ENCODE measurements at regions not wholly inside any gene's neighbourhood (a gene's known extent, or its start where the extent isn't known, plus 50 kb on each side); places are given as distances from the start of the nearest gene placed in this dataset.

DNA sequence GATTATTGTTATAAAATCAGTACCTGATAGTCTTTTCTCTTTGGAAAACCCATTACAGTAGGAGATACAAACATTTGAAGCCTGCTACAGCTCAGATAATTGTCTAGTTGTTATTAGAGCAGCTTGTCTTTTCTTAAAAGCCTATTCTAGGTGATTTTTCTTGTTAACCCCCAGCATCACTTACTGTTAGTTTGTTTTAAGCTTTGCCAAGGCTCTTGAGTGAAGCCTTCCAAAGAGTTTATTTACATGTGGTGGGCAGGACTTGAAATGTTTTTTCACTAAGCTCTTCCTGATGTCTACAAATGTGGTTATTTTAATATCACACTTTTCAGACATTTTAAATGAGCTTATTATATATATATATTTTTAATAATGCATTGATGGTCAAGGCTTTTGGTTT lies 791.3 kb downstream of the PLCL1 start:
- H3K4me1 ChIP-seq: no peaks in the 10 kb centered on the region
- TF ChIP-seq POLR2A (IDR thresholded peaks at IDR 0.05): no peak
- no peak for TF ChIP-seq EP300 (IDR thresholded peaks at IDR 0.05)
- TF ChIP-seq, protein P1, sequence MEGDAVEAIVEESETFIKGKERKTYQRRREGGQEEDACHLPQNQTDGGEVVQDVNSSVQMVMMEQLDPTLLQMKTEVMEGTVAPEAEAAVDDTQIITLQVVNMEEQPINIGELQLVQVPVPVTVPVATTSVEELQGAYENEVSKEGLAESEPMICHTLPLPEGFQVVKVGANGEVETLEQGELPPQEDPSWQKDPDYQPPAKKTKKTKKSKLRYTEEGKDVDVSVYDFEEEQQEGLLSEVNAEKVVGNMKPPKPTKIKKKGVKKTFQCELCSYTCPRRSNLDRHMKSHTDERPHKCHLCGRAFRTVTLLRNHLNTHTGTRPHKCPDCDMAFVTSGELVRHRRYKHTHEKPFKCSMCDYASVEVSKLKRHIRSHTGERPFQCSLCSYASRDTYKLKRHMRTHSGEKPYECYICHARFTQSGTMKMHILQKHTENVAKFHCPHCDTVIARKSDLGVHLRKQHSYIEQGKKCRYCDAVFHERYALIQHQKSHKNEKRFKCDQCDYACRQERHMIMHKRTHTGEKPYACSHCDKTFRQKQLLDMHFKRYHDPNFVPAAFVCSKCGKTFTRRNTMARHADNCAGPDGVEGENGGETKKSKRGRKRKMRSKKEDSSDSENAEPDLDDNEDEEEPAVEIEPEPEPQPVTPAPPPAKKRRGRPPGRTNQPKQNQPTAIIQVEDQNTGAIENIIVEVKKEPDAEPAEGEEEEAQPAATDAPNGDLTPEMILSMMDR (IDR thresholded peaks at IDR 0.05): no peak
- no peak for TF ChIP-seq POLR2AphosphoS5 (IDR thresholded peaks at IDR 0.05)
- H3K27me3 ChIP-seq: no peaks in the 10 kb centered on the region
- no peak overlapping the region for H3K27ac ChIP-seq
- H3K4me3 ChIP-seq: no peak overlapping the region
- no peaks in the 10 kb centered on the region for H3K9me3 ChIP-seq
- DNase-seq: no peak
- intact Hi-C loops (cut with DNase I; ENCODE audit: low total_unique reads): no loop called here
- H3K36me3 ChIP-seq: no peaks in the 10 kb centered on the region

- intact Hi-C loops (cut with DNase I; ENCODE audit: low total_unique reads): no loop called here
- 52 to 58% (median 55%) methylated on average over 3 of the region's 3 CpGs for WGBS, 5 donors
- Histone ChIP-seq H3K4me1 (no peaks in the 10 kb centered on the region), H3K9me3 (no peaks in the 10 kb centered on the region), H3K36me3 (no peaks in the 10 kb centered on the region), H3K27me3 (no peaks in the 10 kb centered on the region), H3K4me3 (no peak overlapping the region), H3K27ac (no peak overlapping the region)
- TF ChIP-seq POLR2AphosphoS5 (IDR thresholded peaks at IDR 0.05): no peak
- TF ChIP-seq POLR2A (IDR thresholded peaks at IDR 0.05): no peak
- TF ChIP-seq, protein P1 (IDR thresholded peaks at IDR 0.05): no peak
- DNase-seq: no peak
Observed at GRCh38 chr2:198591586-198591985, 787.2 kb downstream of the PLCL1 start.

GRCh38 chr2:198587741-198588140 lies 783.3 kb downstream of the PLCL1 start:
- Histone ChIP-seq H3K27ac (no peak overlapping the region), H3K9me3 (no peaks in the 10 kb centered on the region), H3K27me3 (no peaks in the 10 kb centered on the region), H3K4me3 (no peak overlapping the region), H3K4me1 (no peaks in the 10 kb centered on the region), H3K36me3 (no peaks in the 10 kb centered on the region)
- DNase-seq: no peak
- intact Hi-C loops (cut with DNase I; ENCODE audit: low total_unique reads): no loop called here
- TF ChIP-seq EP300 (IDR thresholded peaks at IDR 0.05) (no peak), POLR2AphosphoS5 (IDR thresholded peaks at IDR 0.05) (no peak), POLR2A (IDR thresholded peaks at IDR 0.05) (no peak)
- TF ChIP-seq, protein P1 (IDR thresholded peaks at IDR 0.05): no peak
- 39 to 58% (median 45%) methylated on average over 7 of the region's 7 CpGs for WGBS, 5 donors

DNA sequence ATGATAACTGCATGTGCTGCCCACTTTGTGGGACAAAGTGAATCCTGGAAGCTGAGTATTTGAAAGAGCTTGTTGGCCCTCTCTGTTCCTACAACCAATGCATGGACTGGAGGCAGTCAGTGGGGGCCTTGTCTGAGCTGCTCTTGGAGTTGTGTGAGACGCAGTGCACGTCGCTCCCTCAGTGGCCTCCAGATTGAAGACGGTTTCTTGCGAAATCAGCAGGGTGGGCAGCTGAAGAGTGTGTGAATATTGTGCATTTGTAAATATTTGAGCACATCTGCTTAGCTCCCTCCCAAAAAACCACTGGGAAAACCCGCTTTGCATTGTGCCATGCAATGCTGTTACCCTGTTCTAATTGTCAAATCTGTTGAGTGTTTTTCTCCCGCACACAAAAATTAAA lies 782.8 kb downstream of the PLCL1 start:
- intact Hi-C loops (cut with DNase I; ENCODE audit: low total_unique reads): no loop called here
- Histone ChIP-seq H3K36me3 (no peaks in the 10 kb centered on the region), H3K27ac (no peak overlapping the region), H3K4me3 (no peak overlapping the region), H3K9me3 (no peaks in the 10 kb centered on the region), H3K27me3 (no peaks in the 10 kb centered on the region), H3K4me1 (no peaks in the 10 kb centered on the region)
- whole genome bisulfite sequencing, 5 donors: 63 to 84% (median 74%) methylated on average over 7 of the region's 7 CpGs
- TF ChIP-seq EP300 (IDR thresholded peaks at IDR 0.05) (no peak), POLR2A (IDR thresholded peaks at IDR 0.05) (no peak), POLR2AphosphoS5 (IDR thresholded peaks at IDR 0.05) (no peak)
- TF ChIP-seq, protein P1 (IDR thresholded peaks at IDR 0.05): no peak
- DNase-seq: no peak

Data from stomach (tissue), 8 donors.